GM12892 (cell line): ENCODE measurements at regions not wholly inside any gene's neighbourhood (a gene's known extent, or its start where the extent isn't known, plus 50 kb on each side); places are given as distances from the start of the nearest gene placed in this dataset.

Source experiments
- POLR2A ChIP-seq: IDR thresholded peaks from 2 replicates; pipeline ENCODE4 v1.6.1; 2011; ENCODE audit warnings: low read depth, low read length, control low read depth
- POLR2AphosphoS5 ChIP-seq: IDR thresholded peaks from 2 replicates; pipeline ENCODE4 v1.6.1; 2011; ENCODE audit warnings: low read depth, low read length, control low read depth
- TAF1 ChIP-seq: IDR thresholded peaks from 2 replicates; pipeline ENCODE4 v1.6.1; 2011; ENCODE audit warnings: low read depth, mild to moderate bottlenecking, control low read depth, low read length, borderline replicate concordance

- TF ChIP-seq TAF1 (no peak), POLR2A (no peak), POLR2AphosphoS5 (no peak)
Observed at GRCh38 chr1:118254491-118255425, 69.7 kb upstream of the SPAG17 start.
